Esophagus squamous epithelium (tissue), 5 donors: ENCODE measurements at regions not wholly inside any gene's neighbourhood (a gene's known extent, or its start where the extent isn't known, plus 50 kb on each side); places are given as distances from the start of the nearest gene placed in this dataset.

Source experiments
- DNase-seq: peaks from one replicate; lab custom pipeline; 2025; lab: John Stamatoyannopoulos, UW
- H3K27ac ChIP-seq, 4 donors: fragments of 200-600 bp; sonication (generic); one replicate each; pipeline ENCODE4 v1.5.1; 2016 to 2019; ENCODE audit warnings: mild to moderate bottlenecking in 1 of 4
- H3K27me3 ChIP-seq, 4 donors: fragments of 200-600 bp; sonication (generic); 1 replicate in 3 of 4; 2 replicates in 1 of 4; pipeline versions ENCODE4 v1.5.1 to v1.6.0; 2017 to 2021; ENCODE audit warnings: antibody characterized with exemption in 1 of 4
- H3K36me3 ChIP-seq, 3 donors: fragments of 200-600 bp; sonication (generic); one replicate each; pipeline ENCODE4 v1.5.1; 2016 to 2019
- H3K4me1 ChIP-seq, 3 donors: fragments of 200-600 bp; sonication (generic); one replicate each; pipeline ENCODE4 v1.5.1; 2017 to 2019
- H3K4me3 ChIP-seq, 4 donors: fragments of 200-600 bp; sonication (generic); 1 replicate in 3 of 4; 2 replicates in 1 of 4; pipeline ENCODE4 v1.5.1; 2016 to 2019; ENCODE audit warnings: mild to moderate bottlenecking in 2 of 4, moderate library complexity in 1 of 4
- H3K9me3 ChIP-seq, 3 donors: fragments of 200-600 bp; sonication (generic); one replicate each; pipeline ENCODE4 v1.5.1; 2016 to 2019
- POLR2A ChIP-seq, 4 donors: fragments of 450-650 bp; IDR thresholded peaks; one replicate each; pipeline ENCODE4 v1.6.1; 2017; ENCODE audit warnings: antibody characterized with exemption in 4 of 4, mild to moderate bottlenecking in 4 of 4, moderate library complexity in 3 of 4
- WGBS, 2 donors: methylation state at CpG; one replicate each; pipeline ENCODE4 v1.1.5; 2018; 5-methylcytosine and 5-hydroxymethylcytosine counted together
- intact Hi-C: fragments of 100-400 bp; cut with DNase I; formaldehyde crosslinking; loops from one replicate; pipeline ENCODE4 v1.15.0; 2022
- TF ChIP-seq, protein P1 (sequence below), 6 experiments: fragments of 450-650 bp in 4 of 6; fragments of 200-600 bp in 2 of 6; sonication (generic) in 2 of 6; IDR thresholded peaks; one replicate each; pipeline ENCODE4 v1.5.1; 2016 to 2019; ENCODE audit warnings: antibody characterized with exemption in 6 of 6, mild to moderate bottlenecking in 4 of 6, moderate library complexity in 4 of 6
- donor health status: DM: yes; HTN: yes; CAD: no.

GRCh38 chr2:61670591-61671501, 132.7 kb upstream of the XPO1 start:
- Histone ChIP-seq H3K4me3 (peak overlapping the region in 3 of 4 donors; percentile 29 to 55 (median 30)), H3K4me1 (peaks cover 10 to 29% (median 17%) of the 10 kb centered on the region in 3 donors), H3K27me3 (no peaks in the 10 kb centered on the region), H3K9me3 (peaks cover 0 to 7% (median 0%) of the 10 kb centered on the region in 3 donors), H3K36me3 (no peaks in the 10 kb centered on the region), H3K27ac (peak overlapping the region; percentile 79 to 91 (median 91))
- no peak for TF ChIP-seq POLR2A (IDR thresholded peaks at IDR 0.05)
- TF ChIP-seq, protein P1, sequence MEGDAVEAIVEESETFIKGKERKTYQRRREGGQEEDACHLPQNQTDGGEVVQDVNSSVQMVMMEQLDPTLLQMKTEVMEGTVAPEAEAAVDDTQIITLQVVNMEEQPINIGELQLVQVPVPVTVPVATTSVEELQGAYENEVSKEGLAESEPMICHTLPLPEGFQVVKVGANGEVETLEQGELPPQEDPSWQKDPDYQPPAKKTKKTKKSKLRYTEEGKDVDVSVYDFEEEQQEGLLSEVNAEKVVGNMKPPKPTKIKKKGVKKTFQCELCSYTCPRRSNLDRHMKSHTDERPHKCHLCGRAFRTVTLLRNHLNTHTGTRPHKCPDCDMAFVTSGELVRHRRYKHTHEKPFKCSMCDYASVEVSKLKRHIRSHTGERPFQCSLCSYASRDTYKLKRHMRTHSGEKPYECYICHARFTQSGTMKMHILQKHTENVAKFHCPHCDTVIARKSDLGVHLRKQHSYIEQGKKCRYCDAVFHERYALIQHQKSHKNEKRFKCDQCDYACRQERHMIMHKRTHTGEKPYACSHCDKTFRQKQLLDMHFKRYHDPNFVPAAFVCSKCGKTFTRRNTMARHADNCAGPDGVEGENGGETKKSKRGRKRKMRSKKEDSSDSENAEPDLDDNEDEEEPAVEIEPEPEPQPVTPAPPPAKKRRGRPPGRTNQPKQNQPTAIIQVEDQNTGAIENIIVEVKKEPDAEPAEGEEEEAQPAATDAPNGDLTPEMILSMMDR (IDR thresholded peaks at IDR 0.05), result no peak
- WGBS, 2 donors, result 0 to 4% methylated on average over 3 of the region's 3 CpGs
- DNase-seq, result no peak
- intact Hi-C loops, result no loop called here

DNA sequence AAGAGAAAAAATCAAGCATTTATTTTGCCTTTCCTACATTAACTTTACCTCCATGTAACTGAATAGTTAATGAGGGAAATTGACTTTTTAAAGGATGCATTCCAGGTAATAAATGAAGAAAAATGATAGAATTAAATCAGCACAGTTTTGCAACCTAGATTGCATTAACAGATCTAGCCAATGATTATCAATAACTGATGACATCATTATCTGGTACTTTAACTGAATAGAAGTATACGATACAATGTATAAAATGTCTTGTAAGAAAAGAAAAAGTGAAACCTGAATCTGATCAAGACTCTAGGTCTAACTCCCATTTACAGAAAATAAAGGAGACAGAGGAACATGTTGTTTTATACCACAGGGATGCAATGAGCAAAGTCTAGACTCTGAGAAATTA, 126.0 kb upstream of the XPO1 start:
- WGBS, 2 donors, result 88 to 91% methylated on average over 1 of the region's 1 CpG
- no peaks in the 10 kb centered on the region for H3K36me3 ChIP-seq
- no peak overlapping the region for H3K4me3 ChIP-seq
- intact Hi-C loops, result no loop called here
- H3K27me3 ChIP-seq, result no peaks in the 10 kb centered on the region
- no peaks in the 10 kb centered on the region for H3K4me1 ChIP-seq
- DNase-seq, result no peak
- no peak for TF ChIP-seq POLR2A (IDR thresholded peaks at IDR 0.05)
- TF ChIP-seq, protein P1 (IDR thresholded peaks at IDR 0.05), result no peak
- no peak overlapping the region for H3K27ac ChIP-seq
- H3K9me3 ChIP-seq, result no peaks in the 10 kb centered on the region

GRCh38 chr2:61662990-61663389, 124.8 kb upstream of the XPO1 start:
- H3K9me3 ChIP-seq, result no peaks in the 10 kb centered on the region
- no peaks in the 10 kb centered on the region for H3K4me1 ChIP-seq
- H3K27me3 ChIP-seq, result no peaks in the 10 kb centered on the region
- H3K27ac ChIP-seq, result no peak overlapping the region
- no peaks in the 10 kb centered on the region for H3K36me3 ChIP-seq
- 86 to 88% methylated on average over 7 of the region's 7 CpGs for WGBS, 2 donors
- TF ChIP-seq, protein P1 (IDR thresholded peaks at IDR 0.05), result no peak
- no peak for TF ChIP-seq POLR2A (IDR thresholded peaks at IDR 0.05)
- intact Hi-C loops, result no loop called here
- no peak overlapping the region for H3K4me3 ChIP-seq
- no peak for DNase-seq

GRCh38 chr2:61660511-61661388, 122.6 kb upstream of the XPO1 start:
- WGBS, 2 donors, result 65 to 68% methylated on average over 4 of the region's 4 CpGs
- DNase-seq, result no peak
- Histone ChIP-seq H3K9me3 (no peaks in the 10 kb centered on the region), H3K36me3 (no peaks in the 10 kb centered on the region), H3K4me1 (no peaks in the 10 kb centered on the region), H3K4me3 (no peak overlapping the region), H3K27me3 (no peaks in the 10 kb centered on the region), H3K27ac (no peak overlapping the region)
- intact Hi-C loops, result no loop called here
- no peak for TF ChIP-seq POLR2A (IDR thresholded peaks at IDR 0.05)
- TF ChIP-seq, protein P1 (IDR thresholded peaks at IDR 0.05), result no peak
